ENCODE measurements at regions not wholly inside any gene's neighbourhood (a gene's known extent, or its start where the extent isn't known, plus 50 kb on each side); places are given as distances from the start of the nearest gene placed in this dataset.

- H3K4me1 Mint-ChIP-seq (ENCODE audit: low read depth) = no peaks in the 10 kb centered on the region
These were observed 331.0 kb downstream of the MYCN start for GRCh38 chr2:16271231-16271896.

DNA sequence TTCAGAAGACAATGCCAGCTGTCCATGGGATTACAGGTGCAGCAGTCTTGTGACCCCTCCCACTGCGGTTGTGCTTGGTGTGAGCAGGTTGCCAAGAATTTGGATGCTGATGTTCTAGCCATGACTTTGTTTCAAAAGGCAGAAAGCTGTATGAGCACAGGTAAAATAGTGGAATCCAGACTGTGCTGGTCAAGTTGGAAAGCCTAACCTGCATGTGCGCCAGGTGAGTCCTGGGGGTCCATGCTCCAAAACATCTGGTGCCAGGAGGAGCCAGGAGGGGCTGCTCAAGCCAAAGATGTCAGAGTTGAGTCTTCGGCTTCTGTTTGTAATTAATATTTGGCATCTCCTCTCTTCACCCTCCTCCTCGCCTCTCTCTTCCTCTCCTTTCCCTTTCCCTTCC is 330.1 kb downstream of the MYCN start:
- TF ChIP-seq, protein P1, sequence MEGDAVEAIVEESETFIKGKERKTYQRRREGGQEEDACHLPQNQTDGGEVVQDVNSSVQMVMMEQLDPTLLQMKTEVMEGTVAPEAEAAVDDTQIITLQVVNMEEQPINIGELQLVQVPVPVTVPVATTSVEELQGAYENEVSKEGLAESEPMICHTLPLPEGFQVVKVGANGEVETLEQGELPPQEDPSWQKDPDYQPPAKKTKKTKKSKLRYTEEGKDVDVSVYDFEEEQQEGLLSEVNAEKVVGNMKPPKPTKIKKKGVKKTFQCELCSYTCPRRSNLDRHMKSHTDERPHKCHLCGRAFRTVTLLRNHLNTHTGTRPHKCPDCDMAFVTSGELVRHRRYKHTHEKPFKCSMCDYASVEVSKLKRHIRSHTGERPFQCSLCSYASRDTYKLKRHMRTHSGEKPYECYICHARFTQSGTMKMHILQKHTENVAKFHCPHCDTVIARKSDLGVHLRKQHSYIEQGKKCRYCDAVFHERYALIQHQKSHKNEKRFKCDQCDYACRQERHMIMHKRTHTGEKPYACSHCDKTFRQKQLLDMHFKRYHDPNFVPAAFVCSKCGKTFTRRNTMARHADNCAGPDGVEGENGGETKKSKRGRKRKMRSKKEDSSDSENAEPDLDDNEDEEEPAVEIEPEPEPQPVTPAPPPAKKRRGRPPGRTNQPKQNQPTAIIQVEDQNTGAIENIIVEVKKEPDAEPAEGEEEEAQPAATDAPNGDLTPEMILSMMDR (IDR thresholded peaks at IDR 0.05) = no peak
- intact Hi-C loops (cut with DNase I, micrococcal nuclease) = no loop called here
- no peaks in the 10 kb centered on the region for H3K36me3 Mint-ChIP-seq (ENCODE audit: low read depth)

More at GRCh38 chr2:16271231-16271896, 331.0 kb downstream of the MYCN start:
- POLR2A ChIA-PET = no interaction called here
- intact Hi-C loops (cut with DNase I, micrococcal nuclease) = no loop called here
- H3K36me3 ChIP-seq (ENCODE audit: insufficient read depth, low read length) = no peaks in the 10 kb centered on the region
- Mint-ChIP-seq H3K9me3 (no peaks in the 10 kb centered on the region), H3K36me3 (ENCODE audit: low read depth) (no peaks in the 10 kb centered on the region), H3K4me3 (no peak overlapping the region), H3K27ac (no peak overlapping the region), H3K27me3 (no peaks in the 10 kb centered on the region)
- H3K4me1 ChIP-seq (ENCODE audit: insufficient read depth, low read length) = no peaks in the 10 kb centered on the region
- CTCF ChIA-PET = no interaction called here
- H3K4me3 ChIP-seq (ENCODE audit: low read length) = no peak overlapping the region
- TF ChIP-seq, protein P1 (IDR thresholded peaks at IDR 0.05) = no peak
- no peaks in the 10 kb centered on the region for H3K27me3 ChIP-seq (ENCODE audit: control insufficient read depth in 1 of 2, insufficient read depth in 2 of 2, low read length in 2 of 2)
- no peaks in the 10 kb centered on the region for H3K9me3 ChIP-seq (ENCODE audit: control insufficient read depth in 1 of 2, insufficient read depth in 1 of 2, low read length in 2 of 2)
- ATAC-seq (ENCODE audit: poor library complexity) = no peak
- DNase-seq = no peak
- no peak overlapping the region for H3K27ac ChIP-seq (ENCODE audit: low read depth in 1 of 2, low read length in 2 of 2)

DNA sequence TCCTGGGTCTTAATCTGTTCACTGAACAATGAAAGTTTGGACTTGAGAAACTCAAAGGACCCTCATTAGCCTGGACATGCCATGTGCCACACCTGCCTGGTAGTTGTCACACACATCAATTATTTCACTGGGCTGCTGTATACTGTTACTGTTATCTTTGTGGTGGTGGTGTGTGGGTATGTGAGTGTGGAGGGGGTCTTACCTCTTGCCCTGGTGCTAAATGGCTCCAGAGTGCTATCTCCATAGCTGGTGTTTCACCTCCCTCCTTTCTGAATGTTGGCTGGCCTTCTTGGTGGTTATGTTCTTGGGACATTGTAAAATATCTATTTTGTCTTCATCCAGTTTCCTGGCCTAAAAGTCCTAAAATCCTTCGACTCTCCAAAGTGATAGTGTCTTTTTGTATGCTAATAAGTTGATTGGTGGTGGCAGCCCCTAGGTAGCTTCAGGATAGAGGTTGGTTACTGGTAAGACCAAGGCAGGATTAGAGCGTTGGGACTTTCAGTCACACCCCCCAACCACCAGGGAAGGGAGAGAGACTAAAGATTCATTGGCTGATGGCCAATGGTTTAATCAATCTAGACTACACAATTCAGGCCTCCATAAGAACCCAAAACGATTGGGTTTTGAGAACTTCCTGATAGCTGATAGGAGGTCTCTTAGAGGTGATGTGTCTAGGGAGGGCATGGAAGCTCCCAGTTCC is 328.1 kb downstream of the MYCN start:
- no peaks in the 10 kb centered on the region for H3K36me3 ChIP-seq (ENCODE audit: insufficient read depth, low read length)
- no peaks in the 10 kb centered on the region for H3K4me1 Mint-ChIP-seq (ENCODE audit: low read depth)
- no peak overlapping the region for H3K27ac Mint-ChIP-seq
- no peak overlapping the region for H3K4me3 ChIP-seq (ENCODE audit: low read length)
- intact Hi-C loops (cut with DNase I, micrococcal nuclease) = no loop called here
- ATAC-seq (ENCODE audit: poor library complexity) = no peak
- CTCF ChIA-PET = no interaction called here
- H3K27ac ChIP-seq (ENCODE audit: low read depth in 1 of 2, low read length in 2 of 2) = no peak overlapping the region
- DNase-seq = no peak
- no peak overlapping the region for H3K4me3 Mint-ChIP-seq
- H3K9me3 ChIP-seq (ENCODE audit: control insufficient read depth in 1 of 2, insufficient read depth in 1 of 2, low read length in 2 of 2) = no peaks in the 10 kb centered on the region
- no peaks in the 10 kb centered on the region for H3K4me1 ChIP-seq (ENCODE audit: insufficient read depth, low read length)
- no peaks in the 10 kb centered on the region for H3K27me3 ChIP-seq (ENCODE audit: control insufficient read depth in 1 of 2, insufficient read depth in 2 of 2, low read length in 2 of 2)
- no peaks in the 10 kb centered on the region for H3K27me3 Mint-ChIP-seq
- no peaks in the 10 kb centered on the region for H3K36me3 Mint-ChIP-seq (ENCODE audit: low read depth)
- POLR2A ChIA-PET = no interaction called here
- no peaks in the 10 kb centered on the region for H3K9me3 Mint-ChIP-seq
- TF ChIP-seq, protein P1 (IDR thresholded peaks at IDR 0.05) = no peak

More for the DNA sequence above, 330.1 kb downstream of the MYCN start:
- ATAC-seq (ENCODE audit: poor library complexity) = no peak
- H3K9me3 ChIP-seq (ENCODE audit: control insufficient read depth in 1 of 2, insufficient read depth in 1 of 2, low read length in 2 of 2) = no peaks in the 10 kb centered on the region
- no peak overlapping the region for H3K4me3 Mint-ChIP-seq
- H3K27ac Mint-ChIP-seq = no peak overlapping the region
- no peaks in the 10 kb centered on the region for H3K27me3 Mint-ChIP-seq
- no peak overlapping the region for H3K27ac ChIP-seq (ENCODE audit: low read depth in 1 of 2, low read length in 2 of 2)
- no peak overlapping the region for H3K4me3 ChIP-seq (ENCODE audit: low read length)
- no peaks in the 10 kb centered on the region for H3K27me3 ChIP-seq (ENCODE audit: control insufficient read depth in 1 of 2, insufficient read depth in 2 of 2, low read length in 2 of 2)
- POLR2A ChIA-PET = no interaction called here
- H3K36me3 ChIP-seq (ENCODE audit: insufficient read depth, low read length) = no peaks in the 10 kb centered on the region
- H3K4me1 ChIP-seq (ENCODE audit: insufficient read depth, low read length) = no peaks in the 10 kb centered on the region
- CTCF ChIA-PET = no interaction called here
- DNase-seq = no peak
- no peaks in the 10 kb centered on the region for H3K9me3 Mint-ChIP-seq
- H3K4me1 Mint-ChIP-seq (ENCODE audit: low read depth) = no peaks in the 10 kb centered on the region
